HFF-Myc (cell line): ENCODE measurements at regions not wholly inside any gene's neighbourhood (a gene's known extent, or its start where the extent isn't known, plus 50 kb on each side); places are given as distances from the start of the nearest gene placed in this dataset.

Experiments
- DNase-seq: peaks from one replicate; pipeline ENCODE4 v3.0.0-alpha.2; 2011; ENCODE audit warnings: low read depth; ENCODE audit errors: extremely low read depth
- H3K4me3 ChIP-seq: replicated peaks from 2 replicates; pipeline ENCODE4 v1.5.1; 2011; ENCODE audit warnings: low read depth, mild to moderate bottlenecking, control low read depth, low read length
- TF ChIP-seq, protein P1 (sequence below): IDR thresholded peaks from 2 replicates; pipeline ENCODE4 v1.5.1; 2012; ENCODE audit warnings: mild to moderate bottlenecking, low read depth, low read length, control low read depth; ENCODE audit errors: missing control alignments

DNA sequence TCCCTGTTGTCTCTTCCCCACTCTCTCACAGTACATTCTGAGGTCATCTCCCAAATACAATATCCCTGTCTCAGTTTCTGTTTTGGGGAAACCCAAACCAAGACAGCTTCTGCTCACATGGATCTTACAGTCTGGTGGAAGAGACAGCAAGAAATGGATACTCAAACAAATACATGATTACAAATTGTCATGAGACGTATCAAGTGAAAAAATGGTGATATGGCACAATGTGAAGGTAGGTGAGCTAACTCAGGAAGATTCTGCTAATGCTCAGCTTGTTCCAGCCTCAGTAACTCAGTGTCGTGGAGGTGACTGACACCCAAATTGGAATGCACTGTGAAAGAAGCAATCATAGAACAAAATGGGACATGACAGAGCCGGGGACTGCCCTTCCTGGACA lies 68.3 kb downstream of the CHST1 start:
- H3K4me3 ChIP-seq: no peak overlapping the region
- no peak for DNase-seq
- TF ChIP-seq, protein P1, sequence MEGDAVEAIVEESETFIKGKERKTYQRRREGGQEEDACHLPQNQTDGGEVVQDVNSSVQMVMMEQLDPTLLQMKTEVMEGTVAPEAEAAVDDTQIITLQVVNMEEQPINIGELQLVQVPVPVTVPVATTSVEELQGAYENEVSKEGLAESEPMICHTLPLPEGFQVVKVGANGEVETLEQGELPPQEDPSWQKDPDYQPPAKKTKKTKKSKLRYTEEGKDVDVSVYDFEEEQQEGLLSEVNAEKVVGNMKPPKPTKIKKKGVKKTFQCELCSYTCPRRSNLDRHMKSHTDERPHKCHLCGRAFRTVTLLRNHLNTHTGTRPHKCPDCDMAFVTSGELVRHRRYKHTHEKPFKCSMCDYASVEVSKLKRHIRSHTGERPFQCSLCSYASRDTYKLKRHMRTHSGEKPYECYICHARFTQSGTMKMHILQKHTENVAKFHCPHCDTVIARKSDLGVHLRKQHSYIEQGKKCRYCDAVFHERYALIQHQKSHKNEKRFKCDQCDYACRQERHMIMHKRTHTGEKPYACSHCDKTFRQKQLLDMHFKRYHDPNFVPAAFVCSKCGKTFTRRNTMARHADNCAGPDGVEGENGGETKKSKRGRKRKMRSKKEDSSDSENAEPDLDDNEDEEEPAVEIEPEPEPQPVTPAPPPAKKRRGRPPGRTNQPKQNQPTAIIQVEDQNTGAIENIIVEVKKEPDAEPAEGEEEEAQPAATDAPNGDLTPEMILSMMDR: no peak

DNA sequence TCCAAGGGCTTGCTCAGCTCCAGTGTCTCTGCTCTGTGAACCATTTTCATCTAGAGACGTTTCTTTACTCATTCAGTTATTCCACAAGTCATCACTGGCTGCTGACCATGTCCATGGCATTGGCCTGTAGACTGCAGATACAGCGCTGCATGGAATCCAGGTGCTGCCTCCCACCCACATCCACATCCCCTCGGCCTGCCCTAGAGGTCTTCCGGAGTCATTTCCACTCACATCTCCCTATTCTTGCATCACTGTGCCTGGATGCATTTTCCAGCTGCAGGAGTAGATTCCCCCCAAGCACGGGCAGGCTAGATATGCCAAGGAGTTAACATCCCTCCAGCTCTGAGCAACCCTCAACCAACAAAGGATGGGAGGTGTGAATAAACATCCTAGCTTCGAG lies 68.9 kb downstream of the CHST1 start:
- H3K4me3 ChIP-seq: no peak overlapping the region
- no peak for DNase-seq
- TF ChIP-seq, protein P1: no peak

- TF ChIP-seq, protein P1: no peak
- H3K4me3 ChIP-seq: no peak overlapping the region
- no peak for DNase-seq
Measured at GRCh38 chr11:45593992-45594391, 71.4 kb downstream of the CHST1 start.

DNA sequence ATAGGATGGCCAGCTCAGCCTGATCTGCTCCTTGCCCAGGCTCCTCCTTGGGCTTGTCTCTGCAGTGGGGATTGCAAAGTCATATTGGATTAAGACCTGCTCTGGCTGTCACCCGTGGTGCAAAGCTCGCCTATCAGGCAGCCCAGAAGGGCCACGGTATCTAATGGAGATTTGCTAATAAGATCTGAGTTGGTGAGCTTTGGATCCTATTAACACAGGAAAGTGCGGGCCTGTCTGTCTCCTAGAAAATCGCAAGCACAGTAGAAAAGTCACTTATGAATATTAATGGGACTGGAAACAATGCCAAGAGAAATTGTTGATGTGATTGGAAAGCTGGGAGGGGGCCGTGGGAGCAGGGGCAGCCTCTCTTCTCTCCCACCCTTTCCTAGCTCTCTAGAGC lies 72.8 kb downstream of the CHST1 start:
- no peak for DNase-seq
- TF ChIP-seq, protein P1: no peak
- no peak overlapping the region for H3K4me3 ChIP-seq

GRCh38 chr11:45590743-45591142 lies 74.7 kb downstream of the CHST1 start:
- H3K4me3 ChIP-seq: no peak overlapping the region
- no peak for DNase-seq
- TF ChIP-seq, protein P1: no peak

GRCh38 chr11:45585205-45585604 lies 80.2 kb downstream of the CHST1 start:
- DNase-seq: no peak
- no peak overlapping the region for H3K4me3 ChIP-seq
- TF ChIP-seq, protein P1: no peak

GRCh38 chr11:45583981-45584566 lies 81.3 kb downstream of the CHST1 start:
- TF ChIP-seq, protein P1: no peak
- no peak overlapping the region for H3K4me3 ChIP-seq
- no peak for DNase-seq
